HuH-7 (cell line): ENCODE measurements at regions not wholly inside any gene's neighbourhood (a gene's known extent, or its start where the extent isn't known, plus 50 kb on each side); places are given as distances from the start of the nearest gene placed in this dataset.

ENCODE experiments used
- DNase-seq: peaks from one replicate; pipeline ENCODE4 v3.0.0; 2011; ENCODE audit warnings: low spot score

DNA sequence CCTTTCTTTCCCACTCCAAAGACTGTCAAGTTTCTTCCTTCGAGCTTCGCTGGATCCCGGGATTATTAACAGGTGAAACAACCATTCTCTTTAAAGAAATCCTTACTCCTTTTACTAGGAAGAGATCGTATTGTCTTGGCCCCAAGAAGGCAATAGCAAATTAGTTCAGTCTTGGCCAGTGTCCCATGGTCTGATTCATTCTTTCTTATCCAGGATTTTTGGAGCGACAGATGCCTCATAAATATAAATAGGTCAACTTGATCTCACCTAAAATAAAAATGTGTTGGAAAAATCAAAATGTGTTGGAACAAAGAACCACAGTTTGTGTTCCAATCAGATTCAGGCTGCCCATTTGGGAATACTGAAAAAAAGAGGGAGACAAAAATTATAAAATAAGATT, 140.1 kb upstream of the TMEM108 start:
- DNase-seq, result no peak

DNA sequence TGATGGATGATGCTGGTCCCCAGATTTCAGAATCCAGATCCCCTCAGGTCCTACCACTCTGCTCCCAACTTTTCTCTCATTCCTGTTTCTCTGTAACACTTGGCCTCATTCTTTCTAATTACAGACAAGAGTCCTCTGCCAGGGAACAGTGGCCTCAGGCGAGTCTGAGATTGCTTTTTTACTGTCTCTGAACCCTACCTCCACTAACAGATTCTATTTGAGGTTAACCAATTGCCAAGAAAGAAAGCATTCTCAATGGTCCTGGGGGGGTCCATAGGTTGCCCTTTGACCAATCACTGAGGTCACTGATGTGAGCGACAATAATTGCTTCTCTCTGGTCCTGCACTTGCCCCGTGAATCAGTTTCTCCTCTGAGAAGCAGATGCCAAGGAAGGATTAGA, 145.2 kb upstream of the TMEM108 start:
- no peak for DNase-seq

DNA sequence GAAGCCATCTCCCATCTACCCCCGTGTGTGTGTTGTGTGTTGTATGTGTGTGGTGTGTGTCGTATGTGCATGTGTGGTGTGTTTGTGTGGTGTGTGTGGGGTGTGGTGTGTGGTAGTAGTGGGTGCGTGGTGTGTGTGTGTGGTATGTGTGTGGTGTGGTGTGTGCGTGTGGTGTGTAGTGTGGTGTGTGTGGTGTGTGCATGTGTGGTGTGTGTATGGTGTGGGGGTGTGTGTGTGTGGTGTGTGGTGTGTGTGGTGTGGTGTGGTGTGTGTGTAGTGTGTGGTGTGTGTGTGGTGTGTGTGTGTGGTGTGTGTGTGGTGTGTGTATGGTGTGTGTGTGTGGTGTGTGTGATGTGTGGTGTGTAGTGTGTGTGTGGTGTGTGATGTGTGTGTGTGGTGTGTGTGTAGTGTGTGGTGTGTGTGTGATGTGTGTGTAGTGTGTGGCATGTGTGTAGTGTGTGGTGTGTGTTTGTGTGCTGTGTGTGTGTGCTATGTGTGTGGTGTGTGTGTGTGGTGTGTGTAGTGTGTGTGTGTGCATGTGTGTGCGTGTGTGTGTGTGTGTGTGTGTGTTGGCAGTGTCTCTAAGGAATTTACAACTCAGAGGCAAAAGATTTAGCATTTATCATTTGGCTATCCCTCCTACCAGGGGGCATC, 156.3 kb upstream of the TMEM108 start:
- DNase-seq, result no peak

DNA sequence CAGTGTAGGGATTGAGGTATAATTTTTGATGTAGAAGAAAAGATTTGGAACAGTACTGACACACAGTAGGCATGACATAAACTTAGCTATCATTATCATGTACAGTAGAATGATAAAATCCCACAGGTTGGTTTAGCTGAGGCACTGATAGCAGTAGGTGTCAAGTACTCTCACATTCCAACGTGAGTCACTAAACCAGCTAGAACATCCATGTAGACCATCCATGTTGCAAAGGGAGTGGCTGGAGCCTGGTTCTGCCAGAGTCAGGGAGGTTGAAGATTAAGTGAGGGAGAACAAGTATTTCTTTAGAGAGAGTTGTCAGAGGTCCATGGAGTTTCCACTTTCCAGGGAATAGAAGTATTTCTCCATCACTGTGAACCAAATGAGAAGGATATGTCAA, 157.2 kb upstream of the TMEM108 start:
- no peak for DNase-seq

DNA sequence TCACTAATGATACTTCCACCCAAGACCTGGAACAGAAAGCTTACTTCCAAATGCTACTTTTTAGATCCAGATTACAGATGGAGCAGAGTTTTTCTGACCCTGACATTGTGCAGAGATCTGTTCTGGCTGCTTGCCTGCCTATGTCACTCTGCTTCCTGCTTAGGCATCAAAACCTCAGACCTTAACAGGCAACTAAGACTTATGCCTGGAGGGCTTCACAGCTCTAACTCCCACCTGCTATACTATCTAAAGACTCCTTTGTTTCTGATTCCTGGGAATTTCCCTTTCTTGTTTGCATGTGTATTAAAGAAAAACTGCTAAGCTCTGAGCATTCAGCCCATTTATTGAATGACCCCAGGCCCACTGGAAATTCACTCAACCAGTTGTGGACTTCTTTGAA, 157.4 kb upstream of the NPHP3 start:
- DNase-seq, result no peak

DNA sequence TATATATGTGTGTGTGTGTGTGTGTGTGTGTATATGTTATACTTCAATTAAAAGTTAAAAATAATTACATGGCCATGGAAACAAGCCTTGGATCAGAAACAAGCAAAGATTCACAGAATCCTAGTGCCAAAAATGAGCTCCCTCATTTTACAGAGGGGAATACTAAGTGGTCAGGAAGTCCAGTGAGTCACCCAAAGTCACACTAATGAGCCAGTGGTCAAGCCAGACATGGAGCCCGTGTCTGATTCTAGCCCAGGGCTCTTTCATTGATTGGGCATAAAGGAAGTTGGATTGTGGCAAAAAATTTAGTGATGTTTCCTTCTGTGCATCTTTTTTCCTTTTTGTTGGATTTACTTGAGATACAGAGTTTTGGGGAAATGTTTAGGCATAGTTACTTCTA, 152.5 kb upstream of the NPHP3 start:
- DNase-seq, result no peak

DNA sequence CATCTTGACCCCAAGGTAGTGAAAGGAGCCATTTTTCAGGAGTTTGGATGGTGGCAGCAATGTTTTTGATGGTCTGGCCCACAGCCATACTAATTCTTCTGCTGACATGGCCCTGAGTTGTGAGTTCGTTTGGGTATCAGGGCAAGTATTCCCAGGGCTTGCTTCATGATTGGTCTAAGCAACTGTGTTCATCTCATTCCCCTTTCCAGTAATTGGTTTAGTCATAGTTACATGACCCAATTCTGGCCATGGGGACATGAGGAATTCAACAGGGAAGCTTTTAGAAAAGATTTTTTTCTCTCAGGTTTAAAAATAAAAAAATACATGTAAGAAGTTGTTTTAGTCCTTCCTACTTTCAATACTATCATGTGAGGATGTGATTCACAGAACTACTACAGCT, 150.5 kb upstream of the NPHP3 start:
- DNase-seq, result no peak

DNA sequence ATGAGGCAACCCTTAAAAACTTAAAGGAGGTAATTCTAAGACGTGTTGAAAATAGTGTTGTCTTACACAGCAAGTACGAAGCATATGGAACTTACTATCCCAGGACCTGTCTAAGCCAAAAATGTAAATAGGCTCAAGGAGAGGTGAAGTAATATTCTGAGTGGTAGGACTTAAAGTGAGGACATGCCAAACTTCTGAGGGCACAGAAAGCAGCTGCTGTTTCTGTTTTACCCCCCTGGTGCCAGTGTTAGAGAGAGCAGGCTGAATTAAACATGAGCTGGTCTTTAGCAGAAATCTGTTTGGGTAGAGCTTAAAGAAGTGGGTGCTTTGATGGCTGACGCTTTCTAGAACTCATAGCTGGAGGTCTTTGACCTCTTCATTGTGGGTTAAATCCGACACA, 149.7 kb upstream of the NPHP3 start:
- no peak for DNase-seq

DNA sequence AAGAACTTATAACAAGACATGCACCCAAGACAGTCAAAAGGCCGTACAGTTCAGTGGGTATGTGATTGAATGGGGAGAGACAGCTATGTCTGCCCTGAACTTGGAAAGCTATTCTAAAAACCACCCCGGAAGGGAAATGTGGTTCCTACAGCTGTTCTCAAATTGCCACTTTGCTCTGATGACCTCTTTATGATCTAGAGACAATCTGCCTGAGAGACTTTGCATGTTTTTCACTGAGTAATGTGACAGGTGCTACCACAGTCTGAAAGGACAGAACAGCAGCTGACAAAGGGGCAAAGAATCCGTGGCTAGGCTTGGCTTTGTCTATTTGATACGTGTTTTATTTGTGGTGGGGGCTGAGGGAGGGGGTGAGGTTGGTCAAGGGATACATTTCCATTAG, 148.3 kb upstream of the NPHP3 start:
- DNase-seq, result no peak

DNA sequence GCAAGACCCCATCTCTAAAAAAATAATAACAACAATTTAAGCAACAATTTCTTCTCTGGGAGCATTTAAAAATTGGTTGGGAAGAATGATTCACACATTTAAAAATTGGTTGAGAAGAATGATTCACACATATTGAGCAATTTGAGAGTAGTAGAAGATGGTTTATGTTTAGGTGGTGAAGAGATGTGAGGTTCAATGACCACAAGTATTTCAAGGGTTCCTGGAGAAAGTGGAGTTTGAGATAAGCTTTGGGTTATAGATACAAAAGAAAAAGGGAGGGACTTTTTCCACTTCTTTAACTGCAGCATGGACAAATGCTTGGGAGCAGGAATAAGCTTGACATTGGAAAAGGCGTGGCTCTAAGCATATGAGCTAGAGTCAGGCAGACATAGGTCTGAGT, 145.7 kb upstream of the NPHP3 start:
- no peak for DNase-seq

DNA sequence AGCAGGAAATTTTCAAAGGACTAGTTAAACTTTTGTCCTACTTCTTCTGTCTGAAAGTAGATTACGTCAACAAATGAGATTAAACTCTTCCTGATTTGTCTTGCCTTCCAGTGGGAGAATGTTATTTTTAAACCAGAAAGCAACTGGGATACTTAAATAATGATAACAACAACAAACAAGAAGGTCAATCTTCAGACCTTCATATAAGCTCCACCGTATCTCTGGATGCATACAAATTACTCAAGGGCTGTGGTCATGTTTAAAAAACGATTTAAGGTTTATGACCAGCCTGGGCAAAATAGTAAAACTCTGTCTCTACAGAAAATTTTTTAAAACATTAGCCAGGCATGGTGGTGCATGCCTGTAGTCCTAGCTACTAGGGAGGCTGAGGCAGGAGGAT, 145.3 kb upstream of the NPHP3 start:
- no peak for DNase-seq

DNA sequence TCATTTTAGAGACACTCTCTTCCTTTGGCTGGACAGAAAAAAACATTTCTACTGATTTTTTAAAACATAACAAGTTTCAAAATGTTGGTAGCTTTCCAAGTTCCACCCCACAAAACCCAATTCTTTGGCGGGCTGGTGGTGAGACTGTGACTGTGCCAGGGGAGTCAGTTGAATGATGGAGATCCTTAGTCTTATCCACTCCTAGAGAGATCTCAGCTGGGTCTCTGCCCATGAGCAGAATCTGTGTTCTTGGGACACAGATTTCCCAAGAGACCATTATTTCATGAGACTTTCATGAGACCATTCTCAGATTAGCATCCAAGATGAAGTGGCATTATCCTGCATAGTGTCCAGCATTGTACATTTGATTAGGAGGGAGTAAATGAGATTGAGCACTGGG, 135.1 kb upstream of the NPHP3 start:
- no peak for DNase-seq

DNA sequence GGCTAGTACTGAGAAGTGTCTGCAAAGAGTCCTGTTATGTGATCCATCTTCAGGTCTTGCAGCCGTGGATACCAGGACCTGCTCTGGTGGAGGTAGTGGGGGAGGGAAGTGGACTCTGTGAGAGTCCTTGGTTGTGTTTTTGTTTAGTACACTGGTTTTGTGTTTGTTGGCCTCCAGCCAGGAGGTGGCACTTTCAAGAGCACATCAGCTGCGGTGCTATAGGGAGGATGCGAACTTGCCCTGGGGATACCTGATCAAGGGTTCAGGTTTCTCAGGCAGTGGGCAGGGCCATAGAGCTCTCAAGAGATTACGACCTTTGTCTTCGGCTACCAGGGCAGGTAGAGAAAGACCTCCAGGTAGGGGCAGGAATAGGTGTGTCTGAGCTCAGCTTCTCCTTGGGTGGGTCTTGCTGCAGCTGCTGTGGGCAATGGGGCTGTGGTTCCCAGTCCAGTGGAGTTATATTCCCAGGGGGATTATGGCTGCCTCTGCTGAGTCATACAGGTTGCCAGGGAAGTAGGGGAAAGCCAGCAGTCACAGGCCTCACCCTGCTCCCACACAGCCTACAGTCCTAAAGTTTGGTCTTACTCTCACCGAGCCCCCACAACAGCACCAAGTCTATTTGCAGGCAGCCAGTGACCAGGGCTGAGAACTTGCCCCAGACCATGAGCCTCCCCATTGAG, 132.8 kb upstream of the NPHP3 start:
- no peak for DNase-seq

DNA sequence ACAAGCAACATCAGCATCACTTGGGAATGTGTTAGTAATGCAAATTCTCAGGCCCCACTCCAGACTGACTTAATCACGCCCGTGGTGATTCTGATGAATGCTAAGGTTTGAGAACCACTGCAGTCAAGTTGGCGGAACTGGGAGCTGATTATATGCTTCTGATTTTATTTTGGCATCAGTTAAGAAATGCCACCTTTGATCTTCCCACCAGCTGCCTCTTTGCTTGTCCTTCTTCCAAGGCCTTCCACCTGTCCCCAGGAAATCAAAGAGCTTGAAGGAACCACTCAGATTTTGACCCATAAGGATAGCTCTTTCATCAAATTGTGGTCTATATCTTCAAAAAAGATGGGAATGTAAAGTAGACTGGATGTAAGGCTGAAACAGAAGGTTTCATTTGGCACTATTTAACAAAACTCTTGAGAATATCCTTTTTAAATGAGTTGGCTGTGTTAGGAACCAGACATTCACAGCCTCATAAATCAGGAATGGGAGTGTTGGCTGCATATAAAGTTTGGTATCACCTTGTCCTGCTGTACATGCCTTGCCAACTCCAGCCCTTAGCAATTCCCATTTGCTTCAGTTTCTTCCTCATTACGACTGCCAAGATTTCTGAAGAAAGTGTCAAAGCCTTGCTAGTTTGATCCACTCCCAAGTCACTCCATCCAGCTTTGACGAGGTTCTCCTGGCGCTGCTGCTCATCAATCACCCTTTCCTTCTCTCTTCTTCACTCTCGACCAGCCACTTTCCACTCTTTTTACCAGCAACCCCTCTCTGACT, 125.8 kb upstream of the NPHP3 start:
- no peak for DNase-seq

DNA sequence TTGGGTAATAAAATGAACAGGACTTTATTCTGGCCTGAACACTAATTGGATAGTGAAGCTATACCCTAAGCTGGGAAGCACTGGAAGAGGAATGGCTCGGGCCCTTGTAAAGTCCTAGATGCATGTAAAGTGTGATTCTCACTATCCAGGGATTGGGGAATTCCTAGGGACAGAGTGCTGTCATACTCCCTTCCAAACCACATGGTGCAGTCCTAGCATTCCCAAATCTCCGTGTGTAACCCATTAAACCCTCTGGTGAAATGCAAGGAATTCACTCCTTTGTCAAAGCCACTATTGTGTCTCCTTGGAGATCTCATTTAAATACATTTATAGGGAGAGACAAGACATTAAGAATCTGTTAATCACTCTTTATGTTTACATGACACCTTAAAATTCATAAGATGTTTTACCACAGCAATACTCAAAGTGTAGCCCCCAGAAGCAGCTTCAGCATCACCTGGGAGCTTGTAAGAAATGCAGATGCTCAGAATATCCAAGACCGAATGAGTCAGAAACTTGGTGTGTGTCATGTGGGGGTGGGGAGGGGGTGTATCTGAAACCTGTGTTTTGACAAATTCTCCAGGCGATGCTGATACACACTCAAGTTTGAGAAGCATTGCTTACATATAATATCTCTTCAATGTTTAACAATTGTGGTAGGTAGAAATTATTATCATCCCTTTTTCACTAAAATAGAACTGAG, 121.8 kb upstream of the NPHP3 start:
- no peak for DNase-seq

DNA sequence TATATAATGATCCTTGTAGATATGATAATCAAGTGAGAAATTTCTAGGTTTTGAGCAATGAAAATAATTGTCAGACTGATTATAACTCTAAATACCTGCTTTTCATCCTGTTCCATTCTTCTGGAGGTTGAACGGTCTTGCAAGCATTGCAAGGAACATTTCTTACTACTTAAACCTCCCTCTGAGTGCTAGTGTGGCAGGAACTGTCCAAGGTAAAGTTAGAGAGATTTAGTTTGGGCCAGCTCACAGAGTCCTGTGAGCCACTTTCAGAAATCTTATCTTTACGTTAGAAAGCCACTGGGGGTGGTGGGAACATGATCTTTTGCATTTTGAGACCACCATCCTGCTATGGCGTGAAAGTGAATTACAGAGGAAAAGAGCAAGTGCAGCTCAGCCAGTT, 121.1 kb upstream of the NPHP3 start:
- no peak for DNase-seq

DNA sequence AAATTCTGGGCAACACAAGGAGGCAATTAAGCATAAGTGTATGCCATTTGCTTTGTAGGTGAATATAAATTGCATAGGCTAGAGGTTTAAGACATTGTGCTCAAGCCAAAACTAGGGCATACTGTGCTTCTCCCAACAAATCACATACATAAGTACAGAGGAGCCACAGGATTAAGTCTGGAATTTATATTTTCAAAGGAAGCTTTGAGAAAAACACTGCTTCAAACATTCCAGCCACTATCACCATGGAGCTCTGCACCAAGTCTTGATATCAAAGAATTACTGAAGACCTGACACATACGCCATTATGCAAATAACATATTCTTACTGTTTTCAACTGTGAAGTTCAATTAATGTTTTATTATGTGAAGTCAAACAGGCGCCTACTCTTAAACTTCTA, 119.4 kb upstream of the NPHP3 start:
- DNase-seq, result no peak

DNA sequence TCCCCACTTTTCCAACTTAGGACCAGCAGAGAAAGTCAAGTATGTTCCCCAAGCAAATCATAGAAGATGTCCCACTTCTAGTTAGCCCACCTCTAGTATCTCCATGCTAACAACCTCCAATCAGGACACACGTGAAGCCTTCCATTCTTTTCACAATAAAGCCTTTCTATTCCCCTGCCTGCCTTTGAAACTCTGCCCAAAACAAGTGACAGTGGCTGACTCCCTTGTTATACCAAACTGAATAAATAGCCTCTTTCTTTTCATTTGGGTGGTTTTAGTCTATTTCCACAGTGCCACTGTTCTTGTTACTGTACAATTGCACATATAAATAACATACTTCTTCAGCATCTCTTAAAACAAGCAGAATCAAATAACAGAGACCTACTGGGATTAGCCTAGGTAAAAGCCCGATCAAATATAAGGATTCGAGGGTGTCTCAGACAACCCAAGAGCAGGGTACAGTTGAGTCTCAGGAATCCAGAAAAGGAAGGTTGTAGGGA, 118.0 kb upstream of the NPHP3 start:
- no peak for DNase-seq

DNA sequence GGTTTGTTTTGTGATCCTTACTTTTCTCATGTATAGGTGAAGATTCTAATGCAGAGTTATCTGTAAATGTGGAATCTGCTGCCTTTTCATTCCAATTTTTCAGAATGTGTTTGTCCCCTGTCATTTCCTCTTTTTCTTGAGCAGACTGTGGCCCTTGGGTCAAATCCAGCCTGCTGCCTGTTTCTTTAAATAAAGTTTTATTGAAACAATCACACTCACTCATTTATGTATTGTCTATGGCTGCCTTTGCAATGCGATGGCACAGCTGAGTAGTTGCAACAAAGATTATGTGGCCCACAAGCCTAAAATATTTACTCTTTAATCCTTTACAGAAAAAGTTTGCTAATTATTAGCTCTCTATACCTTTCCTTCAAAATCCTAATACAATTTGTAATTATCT, 116.3 kb upstream of the NPHP3 start:
- DNase-seq, result no peak

DNA sequence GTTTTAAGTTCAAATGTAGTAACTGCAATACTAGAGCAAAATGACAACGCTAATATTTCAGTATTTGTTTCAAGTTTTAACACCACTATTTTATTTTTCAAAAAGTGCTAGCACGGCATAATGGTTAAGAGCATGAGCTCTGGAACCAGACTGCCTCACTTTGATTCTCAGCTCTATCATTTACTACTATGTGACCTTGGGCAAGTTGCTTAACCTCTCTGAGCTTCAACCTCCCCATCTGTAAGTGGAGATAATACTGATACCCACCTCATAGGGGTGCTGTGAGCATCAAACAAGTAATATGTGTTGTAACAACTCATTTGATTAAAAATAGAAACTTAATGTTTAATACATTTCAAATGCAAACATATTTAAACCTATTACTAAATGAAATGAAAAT, 115.4 kb upstream of the NPHP3 start:
- no peak for DNase-seq

DNA sequence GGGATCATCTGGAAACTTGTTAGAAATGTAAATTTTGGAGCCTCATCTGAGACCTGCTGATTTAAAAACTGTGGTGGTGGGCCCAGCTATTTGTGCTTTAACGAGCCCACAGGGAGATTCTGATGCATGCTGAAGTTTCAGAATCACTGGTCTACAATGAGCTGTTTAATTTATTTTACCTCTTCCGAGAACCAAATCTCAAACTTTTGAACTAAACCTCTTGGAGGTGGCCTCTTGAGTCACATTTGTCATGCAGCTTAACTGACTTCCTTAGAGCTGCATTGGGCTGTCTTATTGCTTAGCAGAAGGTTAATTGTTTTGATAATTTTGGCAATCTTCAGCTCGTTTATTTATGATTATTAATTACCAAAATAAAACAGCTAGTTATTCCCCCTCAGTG, 112.1 kb upstream of the NPHP3 start:
- no peak for DNase-seq

DNA sequence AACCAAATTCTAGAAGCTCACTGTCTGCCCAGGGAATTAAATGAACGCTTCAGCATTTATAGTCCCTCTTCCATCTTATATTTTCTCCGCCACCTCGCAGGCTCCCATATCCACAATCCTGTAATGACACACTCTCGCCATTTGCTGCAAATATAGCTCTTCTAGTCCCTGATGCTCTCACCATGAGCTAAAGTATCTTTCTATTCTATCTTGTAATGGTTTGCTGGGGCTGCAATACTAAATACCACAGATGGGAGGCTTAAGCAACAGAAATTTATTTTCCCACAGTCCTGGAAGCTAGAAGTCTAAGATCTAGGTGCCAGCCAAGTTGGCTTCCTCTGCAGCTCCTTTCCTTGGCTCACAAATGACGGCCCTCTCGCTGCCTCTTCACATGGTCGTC, 106.9 kb upstream of the NPHP3 start:
- DNase-seq, result no peak

DNA sequence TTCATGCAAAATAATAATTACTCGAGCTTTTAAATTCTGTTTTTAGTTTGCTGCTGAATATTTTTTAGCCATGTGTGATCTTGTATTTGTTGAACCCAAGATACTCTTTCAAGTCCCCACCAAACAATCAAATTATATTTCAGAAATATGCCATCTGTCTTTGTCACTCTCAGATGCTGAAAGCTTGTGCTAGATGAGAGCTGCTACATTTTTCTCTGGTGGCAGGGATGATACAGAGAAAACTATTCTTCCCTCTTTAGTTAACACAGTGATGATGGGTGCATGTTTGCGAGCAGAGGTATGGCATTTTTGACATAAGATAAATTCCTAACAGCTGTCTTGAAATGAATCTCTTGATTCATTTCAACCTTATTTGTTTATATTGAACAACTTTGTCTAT, 100.6 kb upstream of the NPHP3 start:
- no peak for DNase-seq
